Kidney (tissue), 13 donors: ENCODE measurements at regions not wholly inside any gene's neighbourhood (a gene's known extent, or its start where the extent isn't known, plus 50 kb on each side); places are given as distances from the start of the nearest gene placed in this dataset.

Experiments used
- DNase-seq, 5 donors: peaks; one replicate each; pipeline ENCODE4 v3.0.0-alpha.2; 2013 to 2020
- FAIRE-seq: peaks from 2 replicates; lab custom pipeline; 2012; peaks lifted over from hg19 to GRCh38; lab: Jason Lieb, UNC
- H3K27ac ChIP-seq, 2 donors: one replicate each; pipeline ENCODE4 v1.7.0; 2013; ENCODE audit warnings: low read depth in 2 of 2, low read length in 2 of 2, inconsistent platforms in 1 of 2
- H3K27me3 ChIP-seq: one replicate; pipeline ENCODE4 v1.7.1; 2013; ENCODE audit warnings: low read length, inconsistent platforms; ENCODE audit not compliant: control insufficient read depth, insufficient read depth
- H3K36me3 ChIP-seq, 3 donors: one replicate each; pipeline versions ENCODE4 v1.7.0 to v1.7.1; 2013; ENCODE audit warnings: low read length in 3 of 3, control low read depth in 1 of 3, inconsistent platforms in 1 of 3; ENCODE audit not compliant: insufficient read depth in 3 of 3, control insufficient read depth in 2 of 3
- H3K4me1 ChIP-seq, 3 donors: one replicate each; pipeline versions ENCODE4 v1.7.0 to v1.7.1; 2013; ENCODE audit warnings: low read length in 3 of 3, inconsistent platforms in 1 of 3, low read depth in 1 of 3; ENCODE audit not compliant: control insufficient read depth in 2 of 3, insufficient read depth in 2 of 3
- H3K4me3 ChIP-seq, 3 donors: one replicate each; pipeline versions ENCODE4 v1.7.0 to v1.8.1; 2013; ENCODE audit warnings: low read length in 3 of 3, control low read depth in 1 of 3, inconsistent platforms in 1 of 3
- H3K9ac ChIP-seq, 3 donors: one replicate each; pipeline versions ENCODE4 v1.7.0 to v1.7.1; 2013; ENCODE audit warnings: low read length in 3 of 3, control low read depth in 1 of 3, inconsistent platforms in 1 of 3
- H3K9me3 ChIP-seq, 3 donors: one replicate each; pipeline versions ENCODE4 v1.7.0 to v1.7.1; 2013; ENCODE audit warnings: low read length in 3 of 3, control low read depth in 1 of 3, inconsistent platforms in 1 of 3; ENCODE audit not compliant: control insufficient read depth in 2 of 3, insufficient read depth in 1 of 3
- CTCF ChIP-seq: IDR thresholded peaks from 3 replicates; pipeline ENCODE4 v1.5.1; 2012; ENCODE audit warnings: mild to moderate bottlenecking, moderate library complexity, borderline replicate concordance; ENCODE audit not compliant: insufficient read depth; ENCODE audit errors: extremely low read depth
- intact Hi-C: fragments of 100-400 bp; cut with DNase I; formaldehyde crosslinking; loops from one replicate; pipeline ENCODE4 v1.11.1; 2022
- donor health status: control.
- donor health status: control.
- donor health status: control.
- donor health status: control.
- donor health status: control.
- donor health status: DM: yes; HTN: yes; CAD: no.
- donor health status: Normal renal cell carcinoma (clear cell type).

- H3K27ac ChIP-seq, result no peak overlapping the region
- no peak for FAIRE-seq
- intact Hi-C loops, result no loop called here
- H3K4me3 ChIP-seq, result no peak overlapping the region
- H3K9me3 ChIP-seq, result no peaks in the 10 kb centered on the region
- peaks cover 6% of the 10 kb centered on the region for H3K27me3 ChIP-seq
- TF ChIP-seq CTCF, result no peak
- no peak overlapping the region for H3K9ac ChIP-seq
- H3K4me1 ChIP-seq, result no peaks in the 10 kb centered on the region
- DNase-seq, result peak in 3 of 5 donors; percentile 51 to 69 (median 62)
- no peaks in the 10 kb centered on the region for H3K36me3 ChIP-seq
These were observed 69.3 kb upstream of the SLCO4A1 start for GRCh38 chr20:62572980-62573379.

- FAIRE-seq (no peak), DNase-seq (no peak)
- TF ChIP-seq CTCF, result no peak
- Histone ChIP-seq H3K36me3 (no peaks in the 10 kb centered on the region), H3K9ac (no peak overlapping the region), H3K27me3 (peaks cover 9% of the 10 kb centered on the region), H3K27ac (no peak overlapping the region), H3K4me3 (no peak overlapping the region), H3K4me1 (no peaks in the 10 kb centered on the region), H3K9me3 (no peaks in the 10 kb centered on the region)
- intact Hi-C loops, result no loop called here
These were observed 68.5 kb upstream of the SLCO4A1 start for GRCh38 chr20:62573817-62574216.

GRCh38 chr20:62574230-62574993, 67.9 kb upstream of the SLCO4A1 start:
- no peak for TF ChIP-seq CTCF
- Histone ChIP-seq H3K9me3 (no peaks in the 10 kb centered on the region), H3K4me1 (no peaks in the 10 kb centered on the region), H3K27me3 (peaks cover 14% of the 10 kb centered on the region), H3K9ac (no peak overlapping the region), H3K27ac (no peak overlapping the region), H3K4me3 (no peak overlapping the region), H3K36me3 (no peaks in the 10 kb centered on the region)
- intact Hi-C loops, result no loop called here
- DNase-seq (no peak), FAIRE-seq (no peak)
